IPS-20b (cell line): ENCODE measurements at regions not wholly inside any gene's neighbourhood (a gene's known extent, or its start where the extent isn't known, plus 50 kb on each side); places are given as distances from the start of the nearest gene placed in this dataset.
"Not testable (repeated sequence)": the region's sequence is repeated elsewhere in the genome, so short reads cannot be mapped to it uniquely, and the experiment has no call there.

Source experiments
- H3K27ac ChIP-seq: one replicate; pipeline ENCODE4 v1.5.1; 2013; ENCODE audit warnings: low read length
- H3K27me3 ChIP-seq: 2 replicates; pipeline ENCODE4 v1.6.1; 2013; ENCODE audit warnings: mild to moderate bottlenecking, low read length, inconsistent platforms; ENCODE audit not compliant: insufficient read depth
- H3K36me3 ChIP-seq: 2 replicates; pipeline ENCODE4 v1.6.1; 2013; ENCODE audit warnings: low read depth, mild to moderate bottlenecking, inconsistent platforms, low read length, moderate library complexity; ENCODE audit not compliant: insufficient read depth
- H3K4me1 ChIP-seq: 2 replicates; pipeline ENCODE4 v1.6.1; 2013; ENCODE audit warnings: mild to moderate bottlenecking, control low read depth, inconsistent platforms, low read length, moderate library complexity; ENCODE audit not compliant: insufficient read depth
- H3K4me3 ChIP-seq: 2 replicates; pipeline ENCODE4 v1.5.1; 2013; ENCODE audit warnings: mild to moderate bottlenecking, low read length, inconsistent platforms
- H3K9ac ChIP-seq: 2 replicates; pipeline ENCODE4 v1.6.1; 2013; ENCODE audit warnings: low read depth, mild to moderate bottlenecking, inconsistent platforms, low read length, moderate library complexity
- H3K9me3 ChIP-seq: 2 replicates; pipeline ENCODE4 v1.6.1; 2013; ENCODE audit warnings: mild to moderate bottlenecking, low read depth, low read length, inconsistent platforms; ENCODE audit not compliant: insufficient read depth

DNA sequence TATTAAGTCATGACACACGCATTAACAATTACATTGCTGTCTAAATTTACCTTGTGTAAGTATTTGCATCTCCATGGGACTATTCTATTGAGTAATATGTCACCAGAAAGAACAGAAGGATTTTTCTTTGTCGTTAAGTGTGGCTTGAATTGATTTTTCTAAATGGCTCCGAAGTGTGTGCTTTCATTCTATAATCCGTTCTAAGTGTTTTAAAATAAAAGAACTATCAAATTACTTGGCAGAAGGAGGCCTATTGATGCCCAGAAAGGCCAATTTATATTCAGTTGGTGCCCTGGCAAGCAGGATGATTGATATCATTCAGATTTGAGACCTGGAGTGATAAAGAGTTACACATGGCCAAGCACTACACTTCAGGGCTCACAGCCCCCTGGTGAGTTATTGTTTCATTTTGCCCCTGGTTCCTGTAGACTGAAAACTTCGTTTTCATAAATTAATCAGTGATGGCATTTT, 538.9 kb upstream of the ANO5 start:
- no peaks in the 10 kb centered on the region for H3K9me3 ChIP-seq
- H3K36me3 ChIP-seq, result no peaks in the 10 kb centered on the region
- H3K27ac ChIP-seq, result no peak overlapping the region
- peaks cover 7% of the 10 kb centered on the region for H3K4me1 ChIP-seq
- H3K27me3 ChIP-seq, result no peaks in the 10 kb centered on the region
- no peak overlapping the region for H3K4me3 ChIP-seq
- no peak overlapping the region for H3K9ac ChIP-seq

DNA sequence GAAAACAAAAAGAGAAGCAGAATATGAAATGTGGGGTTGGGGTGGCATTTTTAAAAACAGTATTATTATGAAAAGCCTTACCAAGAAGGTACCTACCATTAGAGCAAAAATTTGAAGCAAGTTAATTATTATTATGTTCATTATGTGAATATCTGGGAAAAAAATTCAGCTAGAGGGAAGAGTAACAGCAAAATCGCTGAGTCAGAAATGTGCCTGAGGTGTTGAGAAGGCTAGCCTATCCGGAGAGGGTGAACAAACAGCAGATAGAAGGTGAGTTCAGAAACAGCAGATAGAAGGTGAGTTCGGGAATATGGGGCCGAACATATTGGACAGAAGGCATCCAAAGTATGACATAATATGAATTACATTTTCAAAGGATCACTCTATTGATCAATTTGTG, 536.8 kb upstream of the ANO5 start:
- peaks cover 7% of the 10 kb centered on the region for H3K4me1 ChIP-seq

GRCh38 chr11:21658654-21659193, 534.2 kb upstream of the ANO5 start:
- Histone ChIP-seq H3K9me3 (no peaks in the 10 kb centered on the region), H3K4me3 (no peak overlapping the region), H3K27ac (no peak overlapping the region), H3K27me3 (no peaks in the 10 kb centered on the region), H3K9ac (no peak overlapping the region), H3K4me1 (peaks cover 6% of the 10 kb centered on the region), H3K36me3 (no peaks in the 10 kb centered on the region)

More for the DNA sequence above, 536.8 kb upstream of the ANO5 start:
- Histone ChIP-seq H3K9ac (no peak overlapping the region), H3K27me3 (no peaks in the 10 kb centered on the region), H3K4me3 (no peak overlapping the region), H3K27ac (no peak overlapping the region), H3K36me3 (no peaks in the 10 kb centered on the region), H3K9me3 (no peaks in the 10 kb centered on the region)

DNA sequence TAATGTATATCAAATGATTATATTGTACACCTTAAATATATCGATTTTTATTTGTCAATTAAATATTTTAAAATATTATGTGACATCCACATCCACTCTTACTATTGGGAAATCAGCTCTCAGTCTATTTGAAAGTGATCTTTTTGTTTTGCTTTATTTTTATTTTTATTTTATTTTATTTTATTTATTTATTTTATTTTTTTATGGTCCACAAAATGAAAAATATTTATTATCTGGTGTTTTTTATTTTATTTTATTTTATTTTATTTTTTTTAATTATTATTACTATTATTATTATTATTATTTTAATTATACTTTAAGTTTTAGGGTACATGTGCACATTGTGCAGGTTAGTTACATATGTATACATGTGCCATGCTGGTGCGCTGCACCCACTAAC, 533.5 kb upstream of the ANO5 start:
- H3K27me3 ChIP-seq, H3K9ac ChIP-seq, H3K4me3 ChIP-seq, H3K27ac ChIP-seq, H3K9me3 ChIP-seq, H3K36me3 ChIP-seq, H3K4me1 ChIP-seq: not testable (repeated sequence)

DNA sequence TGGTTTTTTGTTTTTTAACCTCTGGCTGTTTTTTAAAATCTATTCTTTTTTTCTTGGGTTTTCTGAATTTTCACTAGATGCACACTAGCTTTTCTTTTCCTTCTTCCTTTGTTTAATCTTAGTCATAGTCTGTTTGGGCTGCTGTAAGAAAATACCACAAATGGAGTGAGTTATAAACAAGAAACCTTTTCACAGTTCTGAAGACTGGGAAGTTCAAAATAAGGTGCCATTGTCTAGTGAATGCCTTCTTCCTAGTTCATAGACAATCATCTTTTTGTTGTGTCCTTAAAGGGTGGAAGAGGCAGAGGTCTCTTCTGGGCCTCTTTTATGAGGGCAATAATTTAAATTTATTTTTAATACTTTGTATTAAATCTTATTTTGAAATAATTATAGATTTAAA, 532.9 kb upstream of the ANO5 start:
- H3K9ac ChIP-seq, result no peak overlapping the region
- no peaks in the 10 kb centered on the region for H3K4me1 ChIP-seq
- no peak overlapping the region for H3K27ac ChIP-seq
- H3K4me3 ChIP-seq, result no peak overlapping the region
- H3K27me3 ChIP-seq, result no peaks in the 10 kb centered on the region
- no peaks in the 10 kb centered on the region for H3K36me3 ChIP-seq
- H3K9me3 ChIP-seq, result no peaks in the 10 kb centered on the region

GRCh38 chr11:21675049-21675616, 517.8 kb upstream of the ANO5 start:
- Histone ChIP-seq H3K9me3 (no peaks in the 10 kb centered on the region), H3K4me1 (no peaks in the 10 kb centered on the region), H3K4me3 (no peak overlapping the region), H3K27ac (no peak overlapping the region), H3K9ac (no peak overlapping the region), H3K27me3 (no peaks in the 10 kb centered on the region), H3K36me3 (no peaks in the 10 kb centered on the region)

GRCh38 chr11:21687643-21688042, 505.2 kb upstream of the ANO5 start:
- no peak overlapping the region for H3K9ac ChIP-seq
- H3K27ac ChIP-seq, result no peak overlapping the region
- H3K4me1 ChIP-seq, result no peaks in the 10 kb centered on the region
- no peaks in the 10 kb centered on the region for H3K27me3 ChIP-seq
- H3K4me3 ChIP-seq, result no peak overlapping the region
- no peaks in the 10 kb centered on the region for H3K9me3 ChIP-seq
- no peaks in the 10 kb centered on the region for H3K36me3 ChIP-seq

GRCh38 chr11:21704539-21704938, 488.3 kb upstream of the ANO5 start:
- no peaks in the 10 kb centered on the region for H3K9me3 ChIP-seq
- H3K9ac ChIP-seq, result no peak overlapping the region
- H3K27ac ChIP-seq, result no peak overlapping the region
- no peaks in the 10 kb centered on the region for H3K27me3 ChIP-seq
- no peaks in the 10 kb centered on the region for H3K36me3 ChIP-seq
- peaks cover 8% of the 10 kb centered on the region; the same call in 1 of the 2 replicates for H3K4me1 ChIP-seq
- no peak overlapping the region for H3K4me3 ChIP-seq

DNA sequence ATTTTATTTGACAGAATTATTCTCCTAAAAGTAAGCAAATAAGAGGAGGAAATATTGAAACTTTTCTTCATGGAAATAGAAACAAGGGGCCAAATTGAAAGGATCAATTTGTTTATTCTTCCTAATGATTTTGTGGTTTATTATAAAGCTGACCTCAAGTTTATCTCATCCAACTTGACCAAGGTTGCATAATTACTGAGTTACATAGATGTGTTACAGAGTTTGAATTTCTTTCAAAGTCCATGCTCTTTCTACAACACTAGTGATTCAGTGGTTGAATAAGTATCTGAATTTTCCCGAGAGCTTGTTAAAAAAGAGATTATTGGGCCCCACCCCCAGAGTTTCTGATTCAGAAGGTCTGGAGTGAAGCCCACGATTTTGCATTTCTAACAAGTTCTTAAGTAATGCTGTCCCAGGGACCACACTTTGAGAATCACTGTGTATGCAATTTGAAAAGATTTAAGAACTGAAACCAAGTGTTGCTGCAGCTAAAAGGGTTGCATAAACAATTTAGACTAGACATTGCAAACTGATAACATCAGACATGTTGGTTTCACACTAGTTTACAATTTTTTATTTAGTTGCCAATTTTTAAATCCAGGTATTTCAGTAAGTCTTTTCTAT, 485.7 kb upstream of the ANO5 start:
- Histone ChIP-seq H3K9me3 (no peaks in the 10 kb centered on the region), H3K4me3 (no peak overlapping the region), H3K4me1 (peaks cover 8% of the 10 kb centered on the region; the same call in 1 of the 2 replicates), H3K27me3 (no peaks in the 10 kb centered on the region), H3K9ac (no peak overlapping the region), H3K27ac (no peak overlapping the region), H3K36me3 (no peaks in the 10 kb centered on the region)

DNA sequence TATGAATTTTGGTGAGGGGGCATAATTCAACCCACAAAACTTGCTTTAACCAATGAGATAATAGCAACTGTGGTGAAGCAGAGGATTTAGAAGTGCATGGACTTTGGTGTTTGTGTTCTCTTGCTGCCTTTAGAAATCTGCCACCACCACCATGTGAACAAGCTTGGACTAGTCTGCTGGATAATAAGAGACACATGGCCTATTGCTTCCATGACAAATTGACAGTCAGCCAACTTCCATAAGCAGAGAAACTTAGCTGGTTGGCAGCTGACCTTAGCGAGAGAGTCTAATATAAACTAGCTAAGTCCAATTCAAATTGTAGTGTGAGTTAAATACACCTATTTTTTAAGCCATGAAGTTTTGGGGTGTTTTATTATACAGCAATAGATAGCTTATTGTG, 482.1 kb upstream of the ANO5 start:
- Histone ChIP-seq H3K27me3 (no peaks in the 10 kb centered on the region), H3K4me1 (peaks cover 8% of the 10 kb centered on the region; the same call in 1 of the 2 replicates), H3K27ac (no peak overlapping the region), H3K36me3 (no peaks in the 10 kb centered on the region), H3K4me3 (no peak overlapping the region), H3K9me3 (no peaks in the 10 kb centered on the region), H3K9ac (no peak overlapping the region)

DNA sequence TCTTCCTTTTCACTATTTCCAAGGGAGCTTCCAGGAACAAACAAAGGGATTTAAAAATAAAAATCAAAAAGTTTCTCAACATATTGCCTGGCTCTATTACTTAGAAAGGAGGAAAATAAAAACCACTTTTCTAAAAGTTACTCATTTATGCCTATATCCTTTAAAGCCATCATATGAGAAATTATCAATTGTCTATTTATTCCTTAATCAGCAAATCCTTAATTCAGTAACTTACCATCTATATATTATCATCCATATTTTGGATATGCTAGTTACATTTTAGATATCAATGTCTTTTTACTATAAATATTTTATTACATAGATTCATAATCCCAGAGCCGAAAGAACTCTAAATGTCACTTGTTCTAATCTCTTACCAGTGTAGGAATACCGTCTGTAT, 481.5 kb upstream of the ANO5 start:
- H3K27ac ChIP-seq, result no peak overlapping the region
- no peaks in the 10 kb centered on the region for H3K9me3 ChIP-seq
- peaks cover 8% of the 10 kb centered on the region; the same call in 1 of the 2 replicates for H3K4me1 ChIP-seq
- no peak overlapping the region for H3K9ac ChIP-seq
- no peaks in the 10 kb centered on the region for H3K36me3 ChIP-seq
- H3K27me3 ChIP-seq, result no peaks in the 10 kb centered on the region
- no peak overlapping the region for H3K4me3 ChIP-seq

DNA sequence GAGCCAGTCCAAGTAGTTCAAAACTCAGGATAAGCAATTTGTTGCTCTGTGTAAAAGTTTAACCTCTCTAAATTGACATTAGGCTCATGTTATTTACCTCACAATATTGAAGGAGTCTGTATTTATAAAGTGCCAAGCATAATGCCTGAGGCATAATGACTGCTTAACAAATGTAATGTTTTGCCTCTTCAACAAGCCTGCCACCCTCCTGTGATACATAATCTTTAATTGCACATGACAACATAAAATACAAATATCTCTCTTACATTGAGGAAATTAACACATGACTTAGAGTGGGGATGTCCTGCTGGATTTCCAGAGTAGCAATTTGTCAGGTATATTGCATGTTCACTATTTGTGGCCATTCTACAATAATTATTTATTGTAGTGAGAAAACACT, 469.2 kb upstream of the ANO5 start:
- no peak overlapping the region for H3K27ac ChIP-seq

More for the DNA sequence above, 469.2 kb upstream of the ANO5 start:
- no peaks in the 10 kb centered on the region for H3K4me1 ChIP-seq
- H3K9ac ChIP-seq, result no peak overlapping the region
- no peak overlapping the region for H3K4me3 ChIP-seq
- no peaks in the 10 kb centered on the region for H3K36me3 ChIP-seq
- no peaks in the 10 kb centered on the region for H3K9me3 ChIP-seq
- H3K27me3 ChIP-seq, result no peaks in the 10 kb centered on the region
